SK-N-SH (cell line): ENCODE measurements at regions not wholly inside any gene's neighbourhood (a gene's known extent, or its start where the extent isn't known, plus 50 kb on each side); places are given as distances from the start of the nearest gene placed in this dataset.

Source experiments
- CTCF ChIA-PET: fragments of 300-600, 350-600 bp; formaldehyde crosslinking; extraction: SDS; loops from one replicate; lab custom pipeline; 2021; lab: Yijun Ruan, JAX
- POLR2A ChIA-PET: fragments of 350-600 bp; sonication (Branson Sonifier 250); formaldehyde crosslinking; extraction: SDS; loops from one replicate; lab custom pipeline; 2020; ENCODE audit warnings: antibody characterized with exemption, inconsistent platforms; lab: Yijun Ruan, JAX
- DNase-seq: peaks from one replicate; pipeline ENCODE4 v3.0.0; 2012
- H2AFZ ChIP-seq: fragments of 200-600 bp; sonication (generic); 2 replicates; pipeline ENCODE4 v1.8.1; 2016; ENCODE audit warnings: antibody characterized with exemption, mild to moderate bottlenecking, low read depth
- H3F3A ChIP-seq: fragments of 200-600 bp; sonication (generic); replicated peaks from 2 replicates; pipeline ENCODE3; 2016; ENCODE audit warnings: antibody characterized with exemption, mild to moderate bottlenecking; ENCODE audit not compliant: insufficient read depth
- H3K27ac ChIP-seq, 2 experiments: fragments of 200-500 bp in 1 of 2; fragments of 200-600 bp in 1 of 2; sonication (Bioruptor generic) in 1 of 2; sonication (generic), shearing (Covaris generic) in 1 of 2; 2 replicates each; pipeline versions ENCODE4 v1.5.1 to v1.6.1; 2014 to 2016; ENCODE audit warnings: low read depth in 2 of 2, inconsistent platforms in 1 of 2, low read length in 1 of 2, mild to moderate bottlenecking in 1 of 2, mixed read lengths in 1 of 2
- H3K27me3 ChIP-seq: fragments of 200-600 bp; sonication (generic), shearing (Covaris generic); 2 replicates; pipeline ENCODE4 v1.6.1; 2016; ENCODE audit warnings: mixed run types; ENCODE audit not compliant: insufficient read depth
- H3K36me3 ChIP-seq, 2 experiments: fragments of 200-500 bp in 1 of 2; fragments of 200-600 bp in 1 of 2; sonication (Bioruptor generic) in 1 of 2; sonication (generic) in 1 of 2; replicated peaks in 1 of 2; 2 replicates each; pipeline versions ENCODE3 to v1.5.1; 2014 to 2016; ENCODE audit warnings: low read length in 1 of 2, mild to moderate bottlenecking in 1 of 2; ENCODE audit not compliant: insufficient read depth in 2 of 2, control insufficient read depth in 1 of 2
- H3K4me1 ChIP-seq, 2 experiments: fragments of 200-500 bp in 1 of 2; fragments of 200-600 bp in 1 of 2; sonication (Bioruptor generic) in 1 of 2; sonication (generic), shearing (Covaris generic) in 1 of 2; 2 replicates each; pipeline versions ENCODE4 v1.5.1 to v1.6.1; 2014 to 2016; ENCODE audit warnings: low read depth in 1 of 2, low read length in 1 of 2, mixed run types in 1 of 2; ENCODE audit not compliant: insufficient read depth in 2 of 2, control insufficient read depth in 1 of 2
- H3K4me2 ChIP-seq: fragments of 200-600 bp; sonication (generic), shearing (Covaris generic); 2 replicates; pipeline ENCODE4 v1.6.1; 2017; ENCODE audit warnings: mixed run types
- H3K4me3 ChIP-seq, 2 experiments: fragments of 200-500 bp in 1 of 2; fragments of 200-600 bp in 1 of 2; sonication (Bioruptor generic) in 1 of 2; sonication (generic), shearing (Covaris generic) in 1 of 2; 2 replicates each; pipeline versions ENCODE4 v1.5.1 to v1.8.1; 2014 to 2016; ENCODE audit warnings: low read depth in 2 of 2, inconsistent platforms in 1 of 2, low read length in 1 of 2, mild to moderate bottlenecking in 1 of 2, mixed read lengths in 1 of 2, moderate library complexity in 1 of 2
- H3K79me2 ChIP-seq: fragments of 200-600 bp; sonication (generic); 2 replicates; pipeline ENCODE4 v1.8.1; 2017; ENCODE audit warnings: mild to moderate bottlenecking; ENCODE audit not compliant: insufficient read depth
- H3K9ac ChIP-seq: fragments of 200-600 bp; sonication (generic); 2 replicates; pipeline ENCODE4 v1.6.1; 2017; ENCODE audit warnings: mixed run types
- H3K9me2 ChIP-seq: fragments of 200-600 bp; sonication (generic); 2 replicates; pipeline ENCODE4 v1.6.1; 2017; ENCODE audit warnings: mixed run types
- H3K9me3 ChIP-seq: fragments of 200-600 bp; sonication (generic); 2 replicates; pipeline ENCODE4 v1.6.1; 2017; ENCODE audit warnings: mixed run types, mild to moderate bottlenecking, moderate library complexity
- H4K20me1 ChIP-seq: fragments of 200-600 bp; sonication (generic); 2 replicates; pipeline ENCODE4 v1.6.1; 2017; ENCODE audit warnings: mild to moderate bottlenecking, mixed run types; ENCODE audit not compliant: insufficient read depth
- CHD2 ChIP-seq: fragments of 150-350 bp; IDR thresholded peaks from 2 replicates; pipeline ENCODE4 v1.6.1; 2018; ENCODE audit warnings: low read length; ENCODE audit not compliant: partially characterized antibody
- CTCF ChIP-seq: fragments of 200-600 bp; sonication (generic); IDR thresholded peaks from 2 replicates; pipeline ENCODE4 v1.6.1; 2017; ENCODE audit warnings: antibody characterized with exemption, mild to moderate bottlenecking, moderate library complexity
- ELF1 ChIP-seq: IDR thresholded peaks from 2 replicates; pipeline ENCODE4 v1.4.0; 2012
- FOXM1 ChIP-seq: IDR thresholded peaks from 2 replicates; pipeline ENCODE4 v1.4.0; 2012; ENCODE audit warnings: low read depth, mild to moderate bottlenecking
- GABPA ChIP-seq: IDR thresholded peaks from 2 replicates; pipeline ENCODE4 v1.4.0; 2012; ENCODE audit warnings: low read depth, mild to moderate bottlenecking
- IRF3 ChIP-seq: fragments of 150-350 bp; IDR thresholded peaks from 2 replicates; pipeline ENCODE4 v1.6.1; 2016; ENCODE audit warnings: mild to moderate bottlenecking, low read depth, low read length
- MXI1 ChIP-seq: IDR thresholded peaks from 2 replicates; pipeline ENCODE4 v1.6.1; 2012; ENCODE audit warnings: mild to moderate bottlenecking, low read depth, low read length, improper control_type of control experiment
- NFIC ChIP-seq: IDR thresholded peaks from 2 replicates; pipeline ENCODE4 v1.4.0; 2012; ENCODE audit warnings: borderline replicate concordance
- PBX3 ChIP-seq: IDR thresholded peaks from 2 replicates; pipeline ENCODE4; 2012
- POLR2AphosphoS5 ChIP-seq: IDR thresholded peaks from 2 replicates; pipeline ENCODE4 v1.6.1; 2012; ENCODE audit warnings: low read depth, low read length
- RCOR1 ChIP-seq: fragments of 150-350 bp; IDR thresholded peaks from 2 replicates; pipeline ENCODE4 v1.6.1; 2017; ENCODE audit warnings: antibody characterized with exemption, low read length
- RFX5 ChIP-seq: IDR thresholded peaks from 2 replicates; pipeline ENCODE4 v1.6.1; 2012; ENCODE audit warnings: mild to moderate bottlenecking, improper control_type of control experiment, low read length
- RXRA ChIP-seq: IDR thresholded peaks from 2 replicates; pipeline ENCODE4 v1.4.0; 2012; ENCODE audit warnings: low read depth, mild to moderate bottlenecking, borderline replicate concordance
- SIN3A ChIP-seq: IDR thresholded peaks from 2 replicates; pipeline ENCODE4 v1.6.1; 2012; ENCODE audit warnings: low read depth, mild to moderate bottlenecking, low read length, moderate library complexity, borderline replicate concordance
- SMC3 ChIP-seq: IDR thresholded peaks from 2 replicates; pipeline ENCODE4 v1.6.1; 2012; ENCODE audit warnings: low read depth, low read length, improper control_type of control experiment
- USF2 ChIP-seq: fragments of 150-350 bp; IDR thresholded peaks from 2 replicates; pipeline ENCODE4 v1.6.1; 2017; ENCODE audit warnings: antibody characterized with exemption, low read length, low read depth, borderline replicate concordance
- WGBS: methylation state at CpG from one replicate; pipeline ENCODE4 v1.1.6; 2017; ENCODE audit warnings: low lambda C conversion rate; 5-methylcytosine and 5-hydroxymethylcytosine counted together

- H3K36me3 ChIP-seq = peaks cover 14 to 22% of the 10 kb centered on the region in 2 experiments
- H2AFZ ChIP-seq = no peak overlapping the region
- CTCF ChIA-PET = no interaction called here
- no peak for DNase-seq
- no peaks in the 10 kb centered on the region for H3K4me1 ChIP-seq
- H3K79me2 ChIP-seq = no peaks in the 10 kb centered on the region
- no peak overlapping the region for H3K9ac ChIP-seq
- POLR2A ChIA-PET = no interaction called here
- H3K9me2 ChIP-seq = no peaks in the 10 kb centered on the region
- no peaks in the 10 kb centered on the region for H3F3A ChIP-seq
- 97% methylated on average over 31 of the region's 33 CpGs for WGBS
- H4K20me1 ChIP-seq = no peaks in the 10 kb centered on the region
- H3K4me3 ChIP-seq = no peak overlapping the region
- H3K27me3 ChIP-seq = no peaks in the 10 kb centered on the region
- TF ChIP-seq USF2 = no peak
- no peak for TF ChIP-seq SIN3A
- TF ChIP-seq SMC3 = no peak
- TF ChIP-seq PBX3 = no peak
- no peak for TF ChIP-seq RXRA
- no peak for TF ChIP-seq POLR2AphosphoS5
- TF ChIP-seq NFIC = no peak
- TF ChIP-seq CTCF = no peak
- TF ChIP-seq RFX5 = no peak
- H3K9me3 ChIP-seq = no peaks in the 10 kb centered on the region
- H3K4me2 ChIP-seq = no peak overlapping the region
- H3K27ac ChIP-seq = no peak overlapping the region
Observed at GRCh38 chr17:83002118-83002805, 77.1 kb upstream of the METRNL start.

- H3K79me2 ChIP-seq = no peaks in the 10 kb centered on the region
- no peak overlapping the region for H3K4me2 ChIP-seq
- H3K9me3 ChIP-seq = no peaks in the 10 kb centered on the region
- DNase-seq = peak; percentile 15
- H3K4me3 ChIP-seq = no peak overlapping the region; a peak in 1 of 4 replicates
- 91% methylated on average over 29 of the region's 29 CpGs for WGBS
- H3K36me3 ChIP-seq = peaks cover 12 to 14% of the 10 kb centered on the region in 2 experiments
- ChIA-PET POLR2A (no interaction called here), CTCF (interaction anchor here (1.3 kb wide), 1 partner anchor 18 kb away, joined by 3 read pairs; no protein-coding TSS in a partner anchor)
- H3F3A ChIP-seq = no peaks in the 10 kb centered on the region
- H3K9ac ChIP-seq = no peak overlapping the region
- no peaks in the 10 kb centered on the region for H3K4me1 ChIP-seq
- H2AFZ ChIP-seq = no peak overlapping the region
- TF ChIP-seq GABPA (no peak), CHD2 (no peak), FOXM1 (no peak), IRF3 (no peak), RCOR1 (no peak), POLR2AphosphoS5 (no peak), ELF1 (no peak), MXI1 (no peak)
- no peaks in the 10 kb centered on the region for H3K27me3 ChIP-seq
- H4K20me1 ChIP-seq = no peaks in the 10 kb centered on the region
- H3K9me2 ChIP-seq = no peaks in the 10 kb centered on the region
- H3K27ac ChIP-seq = no peak overlapping the region
Observed at GRCh38 chr17:83004791-83005380, 74.5 kb upstream of the METRNL start.
